OCI-LY3 (cell line): ENCODE measurements at regions not wholly inside any gene's neighbourhood (a gene's known extent, or its start where the extent isn't known, plus 50 kb on each side); places are given as distances from the start of the nearest gene placed in this dataset.

Experiments
- H2AFZ ChIP-seq: fragments of 200-600, 300-600 bp; shearing (Covaris generic); 2 replicates; pipeline ENCODE4 v1.6.0; 2014; ENCODE audit warnings: antibody characterized with exemption, low read depth, low read length
- H3K27ac ChIP-seq: fragments of 200-600, 300-600 bp; sonication (generic); 2 replicates; pipeline ENCODE4 v1.5.1; 2014; ENCODE audit warnings: mild to moderate bottlenecking, low read length, moderate library complexity, mixed read lengths
- H3K27me3 ChIP-seq: fragments of 200-600, 300-600 bp; sonication (generic); 2 replicates; pipeline ENCODE4 v1.6.1; 2014; ENCODE audit warnings: low read depth, low read length, mixed read lengths
- H3K36me3 ChIP-seq: fragments of 200-600, 300-600 bp; sonication (generic); replicated peaks from 2 replicates; pipeline ENCODE3; 2014; ENCODE audit warnings: low read depth, low read length, mixed read lengths
- H3K4me1 ChIP-seq: fragments of 300-600, 200-600 bp; sonication (generic); 2 replicates; pipeline ENCODE4 v1.6.1; 2014; ENCODE audit warnings: low read length, mixed read lengths
- H3K4me2 ChIP-seq: fragments of 200-600, 300-600 bp; sonication (generic); 2 replicates; pipeline ENCODE4 v1.6.1; 2014; ENCODE audit warnings: low read length, mixed read lengths
- H3K4me3 ChIP-seq: fragments of 300-600, 200-600 bp; sonication (generic); 2 replicates; pipeline ENCODE4 v1.5.1; 2014; ENCODE audit warnings: antibody characterized with exemption, mild to moderate bottlenecking, low read length, moderate library complexity
- H3K79me2 ChIP-seq: fragments of 300-600, 200-600 bp; shearing (Covaris generic); 2 replicates; pipeline ENCODE4 v1.6.1; 2014; ENCODE audit warnings: mild to moderate bottlenecking, low read length, mixed read lengths
- H3K9ac ChIP-seq: fragments of 300-600, 200-600 bp; shearing (Covaris generic); 2 replicates; pipeline ENCODE4 v1.6.0; 2014; ENCODE audit warnings: mild to moderate bottlenecking, low read length, moderate library complexity
- H3K9me3 ChIP-seq: fragments of 200-600, 300-600 bp; shearing (Covaris generic); 2 replicates; pipeline ENCODE4 v1.6.1; 2014; ENCODE audit warnings: low read length, mixed read lengths; ENCODE audit not compliant: insufficient read depth
- H4K20me1 ChIP-seq: fragments of 200-600, 300-600 bp; sonication (generic); 2 replicates; pipeline ENCODE4 v1.6.1; 2016; ENCODE audit warnings: low read length, mixed read lengths; ENCODE audit not compliant: insufficient read depth
- CTCF ChIP-seq: fragments of 200-600, 300-600 bp; sonication (generic); IDR thresholded peaks from 2 replicates; pipeline ENCODE4 v1.5.1; 2014; ENCODE audit warnings: antibody characterized with exemption, low read length, low read depth
- EZH2phosphoT487 ChIP-seq: fragments of 200-600 bp; shearing (Covaris generic); IDR thresholded peaks from 2 replicates; pipeline ENCODE4 v1.6.1; 2018; ENCODE audit warnings: antibody characterized with exemption, mixed run types, low read depth

DNA sequence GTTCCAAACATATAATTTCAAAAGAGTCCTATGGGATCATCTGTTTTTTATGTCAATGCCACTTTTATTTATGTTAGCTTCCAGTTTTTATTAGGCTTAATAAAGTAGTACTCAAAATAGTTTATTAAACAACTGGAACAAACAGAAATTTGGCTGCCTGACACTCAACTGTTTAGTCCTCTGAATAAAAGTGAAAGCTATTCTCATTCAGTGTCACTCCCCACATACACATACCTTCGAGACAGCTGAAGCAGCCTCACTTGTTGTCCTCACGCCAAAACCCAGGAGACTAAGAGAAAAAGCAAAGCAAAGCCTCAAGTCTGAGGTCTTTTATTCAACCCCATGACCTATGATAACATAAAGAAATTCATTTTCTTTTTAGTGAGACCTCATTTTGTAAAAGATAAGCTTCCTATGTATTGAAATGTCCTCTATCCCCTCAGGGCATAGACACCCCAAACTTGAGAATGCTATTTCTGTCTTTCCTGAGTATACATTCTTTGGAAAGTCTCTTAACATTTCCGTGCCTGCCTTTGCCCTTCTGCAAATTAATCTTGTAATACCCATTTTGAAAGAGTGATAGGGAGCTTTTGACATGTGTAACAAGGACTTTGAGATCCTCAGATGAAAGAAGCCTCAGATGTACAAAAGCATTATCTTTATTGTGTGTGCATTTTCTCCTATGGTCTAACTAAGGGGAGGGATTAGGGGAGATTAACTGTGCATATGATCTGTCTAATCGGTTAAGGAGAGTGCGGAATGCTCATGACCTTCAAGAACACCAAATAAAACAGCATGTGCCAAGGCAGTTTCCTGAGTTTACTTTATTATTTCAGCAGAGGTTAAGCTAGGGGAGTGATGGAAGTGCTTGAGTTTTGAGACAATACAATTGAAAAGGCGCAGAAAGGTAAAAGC is 1523.7 kb upstream of the PIK3C3 start:
- no peaks in the 10 kb centered on the region for H3K79me2 ChIP-seq
- no peaks in the 10 kb centered on the region for H3K4me1 ChIP-seq
- no peaks in the 10 kb centered on the region for H4K20me1 ChIP-seq
- no peak overlapping the region for H3K4me2 ChIP-seq
- TF ChIP-seq EZH2phosphoT487, result no peak
- no peak for TF ChIP-seq CTCF
- no peak overlapping the region for H3K9ac ChIP-seq
- H3K9me3 ChIP-seq, result no peaks in the 10 kb centered on the region
- H3K27me3 ChIP-seq, result no peaks in the 10 kb centered on the region
- no peaks in the 10 kb centered on the region for H3K36me3 ChIP-seq
- H3K4me3 ChIP-seq, result no peak overlapping the region
- no peak overlapping the region for H2AFZ ChIP-seq
- no peak overlapping the region for H3K27ac ChIP-seq

DNA sequence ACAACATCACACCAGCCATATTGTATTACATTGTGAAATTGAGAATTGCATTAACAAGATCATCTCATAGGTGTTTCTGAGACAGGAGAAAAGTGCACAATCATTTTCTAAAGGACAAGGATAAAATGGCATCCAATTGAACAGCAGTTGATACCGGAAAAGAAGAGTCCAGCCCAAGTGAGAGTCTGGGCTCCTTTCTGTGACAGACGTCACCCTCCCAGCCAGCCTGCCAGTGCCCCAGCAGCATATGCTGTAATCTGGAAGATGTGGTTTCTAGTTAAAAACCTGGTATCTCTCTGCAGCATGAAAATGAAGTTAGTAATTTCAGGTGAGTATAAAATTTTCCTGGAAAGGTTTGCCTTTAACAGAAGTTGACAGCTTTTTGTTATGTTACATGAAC is 1531.7 kb upstream of the PIK3C3 start:
- Histone ChIP-seq H3K4me1 (no peaks in the 10 kb centered on the region), H2AFZ (no peak overlapping the region), H3K9ac (no peak overlapping the region), H3K27me3 (no peaks in the 10 kb centered on the region), H3K27ac (no peak overlapping the region), H3K36me3 (no peaks in the 10 kb centered on the region), H3K9me3 (no peaks in the 10 kb centered on the region), H3K4me2 (no peak overlapping the region), H4K20me1 (no peaks in the 10 kb centered on the region), H3K79me2 (no peaks in the 10 kb centered on the region), H3K4me3 (no peak overlapping the region)
- no peak for TF ChIP-seq CTCF

- Histone ChIP-seq H4K20me1 (no peaks in the 10 kb centered on the region), H2AFZ (no peak overlapping the region), H3K27me3 (no peaks in the 10 kb centered on the region), H3K79me2 (no peaks in the 10 kb centered on the region), H3K4me1 (peaks cover 10% of the 10 kb centered on the region), H3K4me2 (no peak overlapping the region), H3K9me3 (no peaks in the 10 kb centered on the region), H3K4me3 (no peak overlapping the region), H3K27ac (no peak overlapping the region), H3K36me3 (no peaks in the 10 kb centered on the region), H3K9ac (no peak overlapping the region)
- no peak for TF ChIP-seq CTCF
- no peak for TF ChIP-seq EZH2phosphoT487
These were observed 1534.4 kb upstream of the PIK3C3 start for GRCh38 chr18:40420675-40421074.

- H3K9ac ChIP-seq, result no peak overlapping the region
- no peaks in the 10 kb centered on the region for H3K36me3 ChIP-seq
- no peak overlapping the region for H3K4me3 ChIP-seq
- H3K4me2 ChIP-seq, result peak overlapping the region; percentile 2; the same call in 1 of the 2 replicates
- no peaks in the 10 kb centered on the region for H3K27me3 ChIP-seq
- no peaks in the 10 kb centered on the region for H4K20me1 ChIP-seq
- H3K9me3 ChIP-seq, result no peaks in the 10 kb centered on the region
- H3K4me1 ChIP-seq, result peaks cover 25% of the 10 kb centered on the region
- no peak overlapping the region for H2AFZ ChIP-seq
- TF ChIP-seq CTCF (no peak), EZH2phosphoT487 (no peak)
- H3K79me2 ChIP-seq, result no peaks in the 10 kb centered on the region
- no peak overlapping the region for H3K27ac ChIP-seq
These were observed 1537.5 kb upstream of the PIK3C3 start for GRCh38 chr18:40417501-40417900.
